ENCODE measurements at regions not wholly inside any gene's neighbourhood (a gene's known extent, or its start where the extent isn't known, plus 50 kb on each side); places are given as distances from the start of the nearest gene placed in this dataset.
"Not testable (repeated sequence)": the region's sequence is repeated elsewhere in the genome, so short reads cannot be mapped to it uniquely, and the experiment has no call there.

GRCh38 chr9:64130325-64130724, 1154.7 kb downstream of the FOXD4L5 start:
- DNase-seq: not testable (repeated sequence)

DNA sequence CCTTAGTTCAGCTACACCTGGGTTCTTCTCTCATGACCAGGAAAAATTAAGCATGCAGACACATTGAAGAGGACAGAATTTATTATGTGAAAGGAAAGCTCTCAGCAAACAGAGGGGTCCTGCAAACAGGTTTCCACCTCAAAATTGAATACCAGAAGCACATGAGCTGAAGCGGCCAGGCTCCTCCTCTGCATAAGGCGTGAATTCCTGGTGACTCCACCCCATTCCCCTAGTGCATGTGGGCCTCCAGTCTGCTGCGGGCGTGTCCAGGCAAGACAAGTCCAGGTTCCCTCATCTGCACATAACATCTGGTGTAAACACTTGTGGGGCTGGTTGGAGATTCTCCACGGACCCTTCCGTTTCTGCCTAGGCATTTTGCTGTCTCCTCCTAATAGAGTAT, 1156.4 kb downstream of the FOXD4L5 start:
- DNase-seq: peak; percentile 5

DNA sequence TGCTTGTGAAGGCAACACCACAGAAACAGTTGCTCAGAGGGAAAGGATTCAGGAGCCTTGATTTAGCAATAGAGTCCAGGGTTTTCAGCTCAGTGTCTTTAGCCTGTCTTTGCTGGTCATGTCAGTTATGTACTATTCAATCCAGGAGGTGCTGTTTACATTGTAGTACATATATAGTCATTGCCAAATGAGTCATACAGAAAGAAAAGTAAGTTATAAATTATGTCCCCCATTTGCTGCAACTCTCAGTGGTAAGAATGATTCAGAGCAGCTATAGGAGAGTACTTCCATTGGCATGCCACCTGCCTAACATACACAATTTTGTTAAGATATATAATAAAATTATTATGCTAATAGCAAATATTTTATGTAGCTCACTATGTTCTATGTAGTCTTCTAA, 1163.4 kb downstream of the FOXD4L5 start:
- DNase-seq: not testable (repeated sequence)

DNA sequence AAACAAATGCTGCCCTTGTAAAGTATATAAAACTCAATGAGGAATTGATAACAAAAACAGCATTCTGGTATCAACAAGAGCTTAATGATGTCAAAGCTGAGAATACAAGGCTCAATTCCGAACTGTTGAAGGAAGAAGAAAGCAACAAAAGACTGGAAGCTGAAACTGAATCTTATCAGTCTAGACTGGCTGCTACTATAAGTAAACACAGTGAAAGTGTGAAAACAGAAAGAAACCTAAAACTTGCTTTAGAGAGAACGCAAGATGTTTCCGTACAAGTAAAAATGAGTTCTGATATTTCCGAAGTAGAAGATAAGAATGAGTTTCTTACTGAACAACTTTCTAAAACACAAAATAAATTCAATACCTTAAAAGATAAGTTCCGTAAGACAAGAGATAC, 1167.7 kb downstream of the FOXD4L5 start:
- not testable (repeated sequence) for DNase-seq

- not testable (repeated sequence) for DNase-seq
Observed at GRCh38 chr9:64107867-64108266, 1177.1 kb downstream of the FOXD4L5 start.

- DNase-seq: not testable (repeated sequence)
Observed at GRCh38 chr9:64107211-64107610, 1177.8 kb downstream of the FOXD4L5 start.

- DNase-seq: not testable (repeated sequence)
Observed at GRCh38 chr9:64105193-64105592, 1179.8 kb downstream of the FOXD4L5 start.

DNA sequence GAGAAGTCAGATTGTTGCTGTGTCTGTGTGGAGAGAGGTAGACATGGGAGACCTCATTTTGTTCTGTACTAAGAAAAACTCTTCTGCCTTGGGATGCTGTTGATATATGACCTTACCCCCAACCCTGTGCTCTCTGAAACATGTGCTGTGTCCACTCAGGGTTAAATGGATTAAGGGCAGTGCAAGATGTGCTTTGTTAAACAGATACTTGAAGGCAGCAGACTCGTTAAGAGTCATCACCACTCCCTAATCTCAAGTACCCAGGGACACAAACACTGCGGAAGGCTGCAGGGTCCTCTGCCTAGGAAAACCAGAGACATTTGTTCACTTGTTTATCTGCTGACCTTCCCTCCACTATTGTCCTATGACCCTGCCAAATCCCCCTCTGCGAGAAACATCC, 1183.5 kb downstream of the FOXD4L5 start:
- DNase-seq: not testable (repeated sequence)

DNA sequence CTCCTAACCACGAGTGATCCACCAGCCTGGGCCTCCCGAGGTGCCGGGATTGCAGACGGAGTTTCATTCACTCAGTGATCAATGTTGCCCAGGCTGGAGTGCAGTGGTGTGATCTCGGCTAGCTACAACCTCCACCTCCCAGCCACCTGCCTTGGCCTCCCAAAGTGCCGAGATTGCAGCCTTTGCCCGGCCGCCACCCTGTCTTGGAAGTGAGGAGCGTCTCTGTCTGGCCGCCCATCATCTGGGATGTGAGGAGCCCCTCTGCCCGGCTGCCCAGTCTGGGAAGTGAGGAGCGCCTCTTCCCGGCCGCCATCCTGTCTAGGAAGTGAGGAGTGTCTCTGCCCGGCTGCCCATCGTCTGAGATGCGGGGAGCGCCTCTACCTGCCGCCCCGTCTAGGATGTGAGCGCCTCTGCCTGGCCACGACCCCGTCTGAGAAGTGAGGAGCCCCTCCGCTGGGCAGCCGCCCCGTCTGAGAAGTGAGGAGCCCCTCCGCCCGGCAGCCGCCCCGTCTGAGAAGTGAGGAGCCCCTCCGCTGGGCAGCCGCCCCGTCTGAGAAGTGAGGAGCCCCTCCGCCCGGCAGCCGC, 1184.3 kb downstream of the FOXD4L5 start:
- DNase-seq: not testable (repeated sequence)

DNA sequence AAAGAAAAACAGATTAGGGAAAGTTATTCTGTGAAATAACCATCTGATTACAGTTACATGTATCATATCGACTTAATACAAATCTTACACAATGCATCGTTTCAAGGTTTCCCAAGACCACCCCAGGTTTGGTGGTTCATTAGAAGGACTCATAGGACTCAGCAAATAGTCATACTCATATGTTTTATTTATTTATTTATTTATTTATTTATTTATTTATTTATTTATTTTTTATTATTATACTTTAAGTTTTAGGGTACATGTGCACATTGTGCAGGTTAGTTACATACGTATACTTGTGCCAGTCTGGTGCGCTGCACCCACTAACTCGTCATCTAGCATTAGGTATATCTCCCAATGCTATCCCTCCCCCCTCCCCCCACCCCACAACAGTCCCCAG, 1199.0 kb downstream of the FOXD4L5 start:
- DNase-seq: not testable (repeated sequence)

GRCh38 chr9:64071358-64072253, 1213.4 kb downstream of the FOXD4L5 start:
- not testable (repeated sequence) for DNase-seq

- not testable (repeated sequence) for DNase-seq
Observed at GRCh38 chr9:64070611-64071357, 1214.2 kb downstream of the FOXD4L5 start.

- DNase-seq: not testable (repeated sequence)
Observed at GRCh38 chr9:64070083-64070482, 1214.9 kb downstream of the FOXD4L5 start.

- DNase-seq: no peak
Observed at GRCh38 chr9:64066736-64067368, 1218.2 kb downstream of the FOXD4L5 start.

GRCh38 chr9:64061013-64061627, 1223.9 kb downstream of the FOXD4L5 start:
- DNase-seq: no peak

DNA sequence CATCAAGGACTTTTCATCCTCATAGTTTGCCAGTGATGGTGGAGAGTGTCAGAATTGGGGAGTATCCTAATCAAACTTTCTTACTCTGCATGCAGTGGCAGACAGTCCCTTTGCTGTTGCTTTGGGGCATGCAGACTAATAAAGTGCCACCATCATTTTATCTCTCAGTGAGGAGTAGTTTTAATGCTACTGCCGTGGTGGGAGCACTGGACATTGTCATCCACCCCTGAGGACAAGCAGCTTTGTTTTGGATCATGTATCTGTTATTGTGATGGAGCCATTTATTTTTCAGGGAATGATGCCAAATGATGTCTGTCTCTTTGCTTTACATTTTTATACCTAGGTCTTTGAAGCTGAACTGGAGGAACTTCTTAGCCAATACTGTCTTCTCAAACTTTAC, 1226.9 kb downstream of the FOXD4L5 start:
- DNase-seq: not testable (repeated sequence)

GRCh38 chr9:64057553-64057952, 1227.5 kb downstream of the FOXD4L5 start:
- DNase-seq: no peak

- DNase-seq: not testable (repeated sequence)
Observed at GRCh38 chr9:64028925-64029324, 1256.1 kb downstream of the FOXD4L5 start.

DNA sequence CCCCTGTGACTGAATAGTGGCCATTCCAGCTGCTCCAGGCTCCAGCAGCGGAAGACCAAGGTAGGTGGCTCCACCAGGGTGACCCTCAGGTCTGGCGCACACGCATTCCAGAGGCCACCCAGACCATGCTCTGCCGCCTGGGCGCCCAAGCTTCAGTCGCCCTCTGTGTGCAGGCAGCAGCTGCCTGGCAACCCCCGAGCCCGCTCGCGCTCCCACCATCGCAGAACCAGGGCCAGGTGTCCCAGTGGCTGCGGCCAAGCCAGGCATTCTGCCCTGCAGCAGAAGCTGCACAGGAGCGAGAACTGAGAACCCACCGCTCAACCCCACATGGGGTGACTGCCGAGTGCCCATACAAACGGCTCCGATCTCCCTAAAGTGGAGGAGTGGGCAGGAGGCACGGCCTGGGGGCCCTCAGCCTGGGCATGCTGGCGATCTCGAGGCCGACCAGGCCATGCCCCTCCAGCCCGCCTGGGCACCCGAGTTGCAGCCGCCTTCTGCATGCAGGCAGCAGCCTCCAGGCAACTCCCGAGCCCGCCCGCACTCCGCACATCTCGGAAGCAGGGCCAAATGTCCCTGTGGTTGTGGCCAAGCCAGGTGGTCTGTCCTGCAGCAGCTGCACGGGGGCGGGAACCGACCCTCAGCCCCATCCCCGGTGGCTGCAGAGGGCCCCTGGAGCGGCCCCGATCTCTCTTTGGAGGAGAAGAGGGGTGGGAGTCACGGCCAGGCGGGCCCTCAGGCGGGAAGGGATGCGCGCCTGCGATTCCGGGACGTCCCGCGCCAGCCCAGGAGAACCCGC, 1264.1 kb downstream of the FOXD4L5 start:
- DNase-seq: not testable (repeated sequence)

GRCh38 chr9:64017666-64018065, 1267.3 kb downstream of the FOXD4L5 start:
- DNase-seq: not testable (repeated sequence)

DNA sequence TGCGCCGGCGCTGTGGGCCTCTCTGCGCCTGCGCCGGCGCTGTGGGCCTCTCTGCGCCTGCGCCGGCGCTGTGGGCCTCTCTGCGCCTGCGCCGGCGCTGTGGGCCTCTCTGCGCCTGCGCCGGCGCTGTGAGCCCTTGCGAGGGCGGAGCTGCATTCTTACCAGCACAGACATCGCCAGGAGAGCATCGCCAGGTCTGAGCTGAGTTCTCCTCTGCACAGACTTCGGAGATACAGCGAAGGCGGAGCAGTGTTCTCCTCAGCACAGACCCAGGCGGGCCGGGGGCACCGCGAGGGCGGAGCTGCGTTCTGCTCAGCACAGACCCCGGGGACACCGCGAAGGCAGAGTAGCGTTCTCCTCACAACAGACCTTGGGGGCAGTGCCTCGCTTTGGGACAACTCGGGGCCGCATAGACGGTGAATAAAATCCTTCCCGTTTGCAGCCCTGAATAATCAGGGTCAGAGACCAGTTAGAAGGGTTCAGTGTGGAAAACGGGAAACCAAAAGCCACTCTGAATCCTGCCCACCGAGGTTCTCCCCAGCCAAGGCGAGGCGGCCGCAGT, 1268.1 kb downstream of the FOXD4L5 start:
- not testable (repeated sequence) for DNase-seq
